SIG-M5 (cell line): ENCODE measurements at regions not wholly inside any gene's neighbourhood (a gene's known extent, or its start where the extent isn't known, plus 50 kb on each side); places are given as distances from the start of the nearest gene placed in this dataset.

Experiments used
- DNase-seq: peaks from one replicate; lab custom pipeline; 2025; lab: John Stamatoyannopoulos, UW

DNA sequence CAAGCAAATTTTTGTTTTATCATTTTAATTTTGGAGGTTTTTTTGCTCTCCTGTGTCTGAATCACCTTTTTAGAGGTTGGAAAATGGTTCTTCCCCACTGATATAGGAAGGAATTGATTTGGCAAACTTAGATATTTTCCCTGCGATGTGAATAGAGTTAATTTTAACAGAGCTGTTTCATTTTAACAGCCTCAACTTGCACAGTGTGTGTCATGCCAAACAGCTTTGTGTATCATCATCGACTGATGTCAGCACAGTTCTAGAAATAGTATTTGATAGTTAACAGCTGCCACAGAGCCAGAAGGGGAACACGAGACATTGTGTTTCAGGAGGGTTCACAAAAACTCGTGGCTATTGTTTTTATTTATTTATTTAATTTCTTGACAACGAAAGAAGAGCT is 243.1 kb upstream of the FOXN3 start:
- DNase-seq: no peak

DNA sequence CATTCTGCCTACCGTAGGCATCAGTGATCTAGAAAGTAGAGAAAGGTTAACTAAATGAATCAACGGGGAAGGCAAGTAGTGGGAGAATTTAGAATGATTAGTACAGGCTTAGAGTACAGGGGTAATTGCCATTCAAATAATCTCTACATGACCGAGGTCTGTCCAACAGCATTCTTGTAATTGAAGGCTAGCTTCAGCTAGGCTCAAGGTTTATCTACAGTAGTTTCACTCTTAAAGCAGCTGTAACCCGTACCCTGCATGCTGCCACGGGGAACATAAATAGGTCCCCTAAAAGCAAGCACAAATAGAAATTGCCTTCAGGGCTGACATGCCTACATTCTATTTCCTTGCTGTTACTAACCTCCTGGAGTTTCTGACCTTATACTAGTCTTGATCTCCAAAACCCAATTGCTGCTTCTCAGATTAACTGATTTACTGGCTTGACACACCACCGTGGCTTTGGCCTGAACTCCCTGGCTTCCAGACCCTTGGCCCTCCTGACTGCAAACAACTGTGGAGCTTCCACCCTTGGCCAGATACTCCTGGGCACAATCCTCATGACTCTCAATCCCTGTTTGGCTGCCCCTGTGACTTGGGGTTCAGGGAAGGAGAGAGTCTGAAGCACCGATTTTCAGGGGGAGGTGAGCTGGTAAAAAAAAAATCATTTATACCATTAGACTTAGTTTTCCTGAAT is 242.1 kb upstream of the FOXN3 start:
- DNase-seq: no peak

DNA sequence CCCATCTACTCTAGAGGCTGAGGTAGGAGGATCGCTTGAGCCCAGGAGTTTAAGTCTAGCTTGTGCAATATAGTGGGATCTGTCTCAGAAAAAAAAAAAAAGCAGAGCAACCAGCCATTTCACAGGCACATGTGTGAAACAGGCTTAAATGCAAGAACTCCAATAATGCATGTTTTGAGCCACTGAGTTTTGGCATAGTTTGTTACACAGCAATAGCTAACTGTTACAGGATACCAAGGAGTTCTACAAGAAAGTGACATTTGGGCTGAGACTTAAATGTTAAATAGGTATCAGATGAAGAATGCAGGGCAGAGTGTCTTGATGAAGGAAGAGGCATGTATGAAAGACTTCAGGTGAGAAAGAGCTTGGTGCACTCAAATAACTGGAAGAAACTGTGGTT is 240.0 kb upstream of the FOXN3 start:
- no peak for DNase-seq

DNA sequence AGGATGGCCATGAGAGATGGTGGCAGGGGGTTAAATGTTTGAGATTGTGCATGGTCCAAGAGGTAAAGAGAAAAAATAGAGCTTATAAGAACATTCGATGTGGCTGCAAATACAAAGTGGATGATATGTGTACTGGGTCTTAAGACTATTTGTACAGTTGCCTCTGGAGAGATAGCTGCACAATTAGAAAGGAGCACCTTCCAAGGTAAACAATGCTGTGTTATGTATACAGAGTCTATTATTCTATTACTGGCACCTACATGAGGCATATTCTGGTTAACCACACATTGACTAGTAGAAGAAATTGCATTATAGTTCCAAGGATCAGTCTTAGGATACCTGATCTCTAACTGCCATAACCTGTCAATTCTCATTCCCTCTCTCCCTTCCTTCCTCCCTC is 238.0 kb upstream of the FOXN3 start:
- DNase-seq: no peak

DNA sequence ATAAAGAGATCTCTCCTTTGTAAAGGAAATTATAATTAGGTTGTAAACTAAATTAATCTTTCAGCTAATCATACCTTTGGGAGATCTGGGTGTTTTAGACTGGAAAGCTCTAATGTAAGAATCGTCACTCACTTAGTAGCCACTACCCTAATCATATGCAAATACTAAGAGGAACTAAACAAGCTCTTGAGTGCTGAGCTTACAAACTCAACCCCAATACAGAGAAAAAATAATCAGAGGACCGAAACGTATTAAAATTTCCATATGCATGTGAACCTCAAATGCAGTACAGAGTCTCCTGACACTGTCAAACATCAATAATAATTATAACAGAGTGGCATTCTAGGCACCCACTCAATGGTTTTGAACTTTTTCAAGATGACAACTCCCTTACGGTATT is 235.3 kb upstream of the FOXN3 start:
- no peak for DNase-seq

DNA sequence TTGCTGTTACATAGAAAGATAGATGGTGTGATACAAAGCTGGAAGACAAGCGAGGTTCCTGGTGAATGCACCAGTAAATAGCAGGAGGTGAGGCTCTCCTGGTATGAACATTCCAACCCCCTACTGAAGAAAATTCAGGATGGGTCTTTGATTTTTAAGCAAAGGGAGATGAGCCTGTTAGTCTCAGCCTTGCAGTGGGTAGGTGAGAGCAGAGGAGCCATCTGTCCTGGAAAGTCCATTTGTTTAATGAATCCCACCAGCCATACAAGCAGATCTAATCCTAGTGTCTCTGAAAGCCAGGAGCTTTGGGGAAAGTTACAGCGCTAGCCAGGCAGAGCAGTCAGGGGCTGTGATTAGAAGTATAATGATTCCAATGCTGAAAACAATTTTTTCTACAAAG is 234.8 kb upstream of the FOXN3 start:
- no peak for DNase-seq

DNA sequence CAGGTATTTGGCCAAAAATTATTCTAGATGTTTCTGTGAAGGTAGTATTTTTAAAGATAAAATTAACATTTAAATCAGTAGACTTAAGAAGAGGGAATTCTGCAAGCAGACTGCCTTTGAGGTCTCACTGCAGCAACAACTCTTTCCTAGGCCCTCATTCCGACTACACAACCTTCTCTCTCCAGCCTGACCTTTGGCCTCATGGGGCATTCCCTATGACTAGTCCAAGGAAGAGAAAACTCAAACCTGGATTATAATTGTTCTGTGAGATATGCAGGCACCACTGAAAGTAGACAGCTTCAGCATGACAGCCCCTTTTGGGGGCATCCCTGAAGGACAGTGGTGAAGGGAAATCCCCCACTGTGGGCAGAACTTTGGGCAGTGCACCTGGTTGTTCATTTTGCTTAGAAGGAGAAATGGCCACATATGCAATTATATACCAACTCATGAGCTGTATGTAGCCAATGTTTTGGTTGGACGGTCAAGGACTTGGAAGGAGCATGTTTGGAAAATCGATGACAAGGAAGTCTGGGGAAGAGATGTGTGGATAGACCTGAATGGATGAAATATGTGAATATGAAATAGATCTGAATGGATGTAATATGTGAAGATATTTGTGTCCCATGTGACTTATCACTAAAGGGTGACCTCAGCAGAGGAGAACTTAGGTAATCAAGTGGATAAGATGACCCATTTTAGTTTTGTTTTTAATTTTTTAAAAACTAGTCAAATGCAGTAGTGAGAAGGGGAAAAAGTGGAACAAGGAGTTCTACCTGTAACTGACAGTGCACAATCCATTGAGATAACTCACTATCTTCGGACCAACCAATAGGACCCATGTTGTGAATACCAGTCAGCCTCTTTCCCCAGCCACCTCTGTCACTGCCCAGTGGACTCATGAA is 233.3 kb upstream of the FOXN3 start:
- no peak for DNase-seq

DNA sequence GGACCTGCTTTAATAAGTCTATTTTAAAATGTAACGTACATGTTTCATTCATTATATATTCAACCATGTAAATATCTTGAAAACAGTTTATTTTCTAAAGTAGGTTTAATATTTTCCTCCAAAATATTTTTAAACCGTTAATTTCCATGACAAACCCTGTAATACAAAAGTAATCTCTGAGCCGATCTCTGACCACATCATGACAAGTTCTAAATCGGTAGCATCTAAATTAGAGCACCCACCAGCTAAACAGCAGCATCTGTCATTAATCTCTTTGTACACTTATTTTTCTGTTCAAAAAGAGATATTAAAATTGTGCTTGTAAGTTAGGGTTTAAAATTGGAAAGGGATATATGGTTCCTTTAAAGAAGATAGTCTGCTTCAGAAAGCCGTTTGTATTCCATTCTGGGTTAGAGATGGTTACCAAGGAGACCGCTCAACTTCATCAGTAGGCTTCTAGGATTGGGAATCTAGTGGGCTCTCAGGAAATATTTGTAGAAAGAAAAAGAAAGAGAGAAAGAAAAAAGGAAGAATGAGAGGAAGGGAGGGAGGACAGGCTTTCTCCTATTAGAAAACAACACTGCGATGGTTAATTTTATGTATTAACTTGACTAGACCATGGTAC is 232.5 kb upstream of the FOXN3 start:
- no peak for DNase-seq

DNA sequence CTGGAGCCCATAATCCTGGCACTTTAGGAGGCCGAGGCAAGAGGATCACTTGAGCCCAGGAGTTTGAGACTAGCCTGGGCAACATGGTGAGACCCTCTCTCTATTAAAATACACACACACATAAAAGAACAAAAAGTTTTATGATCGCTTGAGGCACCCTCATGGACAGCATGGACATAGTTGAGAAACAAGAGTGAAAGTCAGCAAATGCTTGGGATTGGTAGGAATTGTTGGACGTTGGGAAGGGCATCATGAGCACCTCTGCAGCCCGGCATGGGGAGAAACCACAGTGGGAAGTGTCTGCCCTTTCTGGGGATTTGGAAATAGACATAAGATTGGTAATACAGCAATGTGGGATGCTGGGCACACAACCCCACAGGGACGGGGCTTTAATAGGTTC is 231.9 kb upstream of the FOXN3 start:
- DNase-seq: no peak

DNA sequence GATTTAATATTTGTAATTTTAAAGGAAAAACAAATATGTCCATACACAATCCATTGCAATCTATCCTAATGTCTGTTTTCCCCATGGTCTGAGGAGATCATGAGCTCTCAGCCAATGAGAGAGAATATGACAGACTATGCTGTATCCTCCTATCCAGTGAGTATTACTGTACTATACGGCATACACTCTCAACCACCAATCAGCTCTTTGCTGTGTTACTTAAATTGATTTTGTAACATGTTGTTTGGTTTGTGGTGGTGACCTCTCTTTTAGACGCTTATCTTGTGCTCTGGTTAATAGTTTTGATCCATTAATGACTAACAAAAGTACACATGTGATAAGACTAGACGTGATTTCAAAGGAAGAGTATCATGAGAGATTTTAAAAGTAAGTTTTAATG is 231.5 kb upstream of the FOXN3 start:
- DNase-seq: no peak

DNA sequence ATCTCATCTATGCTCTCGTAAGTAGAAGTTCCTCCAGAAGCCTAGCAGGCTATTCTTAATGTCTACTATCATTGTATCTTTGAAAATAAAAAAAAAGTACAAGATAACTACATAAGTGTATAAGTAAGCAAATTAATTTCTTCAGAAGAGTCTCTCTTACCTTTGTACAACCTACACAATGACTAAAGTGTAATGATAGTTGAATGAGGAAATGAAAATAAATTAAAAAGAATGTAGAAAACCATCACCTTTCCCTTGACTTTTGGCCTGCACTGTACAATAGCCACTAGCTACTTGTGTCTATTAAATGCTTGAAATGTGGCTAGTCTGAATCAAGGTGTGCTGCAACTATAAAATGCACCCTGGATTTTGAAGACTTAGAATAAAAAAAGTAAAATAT is 229.9 kb upstream of the FOXN3 start:
- no peak for DNase-seq

DNA sequence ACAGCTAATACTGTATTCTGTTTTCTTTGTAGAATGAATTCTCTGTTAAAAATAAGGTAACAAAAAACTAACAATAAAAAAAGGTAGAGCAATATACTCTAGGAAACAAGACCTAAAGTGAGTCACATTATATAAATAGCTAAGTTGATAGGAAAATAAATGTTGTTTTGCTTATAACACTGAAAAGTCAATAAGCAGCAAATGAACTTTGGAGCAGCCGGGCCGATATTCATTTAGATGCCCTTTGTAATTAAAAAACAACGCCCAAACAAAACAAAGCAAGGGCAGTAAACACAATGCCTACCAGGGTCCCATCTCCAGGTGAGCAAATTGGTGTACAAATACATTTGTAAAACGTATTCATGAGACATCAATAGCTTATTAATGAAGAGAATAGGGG is 227.6 kb upstream of the FOXN3 start:
- no peak for DNase-seq

DNA sequence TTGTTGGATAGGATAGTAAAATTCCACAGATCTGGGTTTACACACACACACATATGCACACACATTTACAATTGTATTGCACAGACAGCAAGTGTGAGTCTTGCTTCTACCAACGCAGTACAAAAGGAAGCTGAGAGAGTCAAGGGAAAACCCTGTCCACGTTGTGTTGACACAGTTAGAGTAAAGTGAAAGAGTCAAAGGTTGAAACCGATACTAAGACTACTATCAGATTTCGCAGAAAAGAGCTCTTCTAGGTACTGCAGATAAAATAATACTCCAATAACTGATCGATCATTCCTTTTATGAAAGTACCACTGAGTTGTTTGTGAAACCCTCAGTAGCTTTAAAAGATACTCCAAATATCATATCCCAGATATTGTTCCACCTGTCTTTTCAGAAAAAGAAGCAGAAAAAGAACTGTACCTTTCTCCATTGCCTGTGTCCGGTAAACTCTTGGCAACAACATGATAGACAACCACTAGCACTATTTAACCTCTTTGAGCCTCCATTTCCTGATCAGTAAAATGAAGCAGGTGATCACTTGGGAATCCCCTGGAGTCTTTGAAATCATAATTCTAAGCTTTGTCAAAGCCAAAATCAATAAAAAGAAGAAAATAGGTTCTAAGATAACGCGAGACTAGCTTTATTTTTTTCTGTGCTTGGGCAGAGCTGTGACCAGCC is 224.6 kb upstream of the FOXN3 start:
- DNase-seq: no peak

DNA sequence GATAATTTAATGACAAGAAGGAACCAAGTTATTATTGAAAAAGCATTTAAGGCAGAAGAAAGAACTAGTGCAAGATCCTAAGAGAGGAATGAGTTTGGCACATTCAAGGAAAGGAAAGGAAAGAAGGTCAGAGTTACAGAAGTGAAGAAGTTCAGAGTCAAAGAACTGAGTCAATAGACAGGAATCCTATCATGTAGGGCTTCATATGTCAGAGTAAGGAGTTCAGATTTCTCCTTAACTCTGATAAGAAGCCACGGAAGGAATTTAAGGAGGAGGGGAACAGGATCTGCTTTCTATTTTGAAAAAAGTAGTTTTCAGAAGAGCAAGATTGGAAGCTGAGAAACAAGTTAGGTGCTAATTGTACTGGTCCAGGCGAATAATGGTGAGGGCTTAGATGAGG is 223.1 kb upstream of the FOXN3 start:
- no peak for DNase-seq

DNA sequence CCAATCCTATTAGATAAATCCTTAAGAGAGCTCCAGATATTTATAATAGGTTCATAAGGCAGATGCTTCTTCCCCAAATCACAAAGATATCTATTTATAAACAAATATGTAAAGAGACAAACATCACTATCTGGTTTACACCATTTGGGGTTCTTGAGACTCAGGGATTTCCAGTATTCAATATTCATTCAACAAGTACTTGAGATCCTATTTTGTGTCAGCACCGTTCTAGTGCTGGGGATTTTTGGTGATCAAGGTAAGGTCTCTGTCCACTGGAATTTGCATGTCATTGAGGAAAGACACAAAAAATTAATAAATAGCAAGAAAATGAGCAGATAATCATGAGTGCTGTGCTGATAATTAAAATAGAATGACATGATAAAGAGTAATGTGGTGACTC is 222.7 kb upstream of the FOXN3 start:
- no peak for DNase-seq

DNA sequence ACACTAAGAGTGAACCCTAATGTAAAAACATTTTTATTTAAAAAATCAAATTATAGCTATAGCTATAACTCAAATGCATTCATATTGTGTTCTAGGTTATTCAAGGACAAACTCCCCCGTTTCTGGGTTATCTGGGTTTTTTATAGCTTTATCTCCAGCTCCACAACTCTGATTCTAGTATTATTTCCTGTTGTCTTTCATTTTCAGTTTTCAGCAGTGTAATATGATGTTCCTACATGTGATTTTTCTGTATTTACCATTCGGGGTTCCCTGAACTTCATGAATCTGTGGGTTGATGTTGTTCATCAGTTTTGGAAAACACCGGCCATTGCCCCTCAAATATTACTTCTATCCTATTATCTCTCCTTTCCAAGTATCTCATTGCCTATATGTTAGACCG is 221.9 kb upstream of the FOXN3 start:
- no peak for DNase-seq

DNA sequence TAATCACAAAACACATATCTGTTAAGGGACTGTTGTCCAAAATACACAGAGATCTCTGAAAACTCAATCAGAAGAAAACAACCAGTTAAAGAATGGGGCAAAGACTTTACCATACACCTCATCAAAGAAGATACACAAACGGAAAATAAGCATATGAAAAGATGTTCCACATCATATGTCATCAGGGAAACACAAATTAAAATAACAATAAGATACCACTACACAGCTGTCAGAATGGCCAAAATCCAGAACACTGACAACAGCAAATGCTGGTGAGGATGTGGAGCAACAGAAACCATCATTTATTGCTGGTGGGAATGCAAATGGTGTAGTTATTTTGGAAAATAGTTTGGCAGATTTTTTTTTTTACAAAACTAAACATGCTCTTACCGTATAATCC is 220.5 kb upstream of the FOXN3 start:
- DNase-seq: no peak

DNA sequence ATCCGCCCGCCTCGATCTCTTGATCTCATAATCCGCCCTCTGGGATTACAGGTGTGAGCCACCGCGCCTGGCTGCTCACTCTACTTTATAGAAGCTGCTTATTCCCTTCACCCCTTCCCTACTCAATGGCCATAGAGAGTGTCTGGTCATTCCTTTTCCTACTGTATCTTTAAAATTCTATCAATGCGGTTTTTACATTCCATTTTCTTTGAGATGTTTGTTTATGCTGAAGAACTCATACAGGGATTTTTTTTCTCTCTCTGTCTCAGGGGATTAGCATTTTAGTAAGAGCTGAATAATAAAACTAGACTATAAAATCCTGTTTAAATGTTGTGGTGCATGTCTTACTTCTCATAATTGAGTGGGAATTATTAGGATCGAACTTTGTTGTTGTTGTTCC is 218.6 kb upstream of the FOXN3 start:
- no peak for DNase-seq

DNA sequence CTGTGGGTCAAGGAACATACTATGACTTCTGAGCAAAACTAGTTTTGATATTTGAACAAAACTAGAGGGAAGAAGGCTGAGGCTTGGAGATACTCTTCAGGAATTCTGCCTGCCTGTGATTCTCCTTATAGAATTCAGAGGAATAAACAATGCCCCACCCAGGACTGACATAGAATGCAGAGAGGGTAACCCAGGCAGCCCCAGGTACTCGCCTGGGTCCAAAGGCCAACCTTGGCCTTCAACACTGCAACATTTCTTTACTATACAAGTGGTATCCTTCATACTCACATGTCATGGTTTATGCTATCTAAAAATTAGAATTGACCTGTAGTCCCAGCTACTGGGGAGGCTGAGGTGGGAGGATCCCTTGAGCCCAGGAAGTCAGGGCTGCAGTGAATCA is 217.0 kb upstream of the FOXN3 start:
- no peak for DNase-seq

DNA sequence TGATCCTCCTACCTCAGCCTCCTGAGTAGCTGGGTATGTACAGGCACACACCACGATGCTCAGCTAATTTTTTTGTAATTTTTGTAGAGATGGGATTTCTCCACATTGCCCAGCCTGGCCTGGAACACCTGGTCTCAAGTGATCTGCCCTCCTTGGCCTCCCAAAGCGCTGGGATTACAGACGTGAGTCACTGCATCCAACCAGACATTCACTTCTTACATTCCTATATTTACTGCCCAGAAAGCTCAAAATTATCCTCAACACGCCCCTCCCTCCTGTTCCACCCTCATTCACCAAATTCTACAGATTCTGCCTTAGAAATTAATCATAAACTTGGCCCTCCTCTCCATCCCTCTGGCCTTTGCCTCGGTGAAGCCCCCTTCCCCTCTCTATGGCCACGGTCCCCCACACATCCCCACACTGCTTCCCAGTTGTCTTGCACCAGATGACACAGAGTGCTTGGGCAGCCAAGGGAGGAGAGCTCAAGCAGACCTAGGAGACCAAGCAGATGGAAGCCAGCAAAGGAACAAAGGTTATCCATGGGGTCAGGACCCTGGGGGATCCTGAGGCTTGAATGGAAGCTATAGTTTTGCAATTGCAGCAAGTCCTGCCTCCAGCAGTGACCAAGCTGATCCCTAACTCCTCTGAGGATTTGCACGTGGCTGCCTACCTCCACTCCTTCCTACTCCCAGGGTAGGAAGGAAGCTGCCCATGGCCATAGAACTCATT is 213.2 kb upstream of the FOXN3 start:
- DNase-seq: no peak

DNA sequence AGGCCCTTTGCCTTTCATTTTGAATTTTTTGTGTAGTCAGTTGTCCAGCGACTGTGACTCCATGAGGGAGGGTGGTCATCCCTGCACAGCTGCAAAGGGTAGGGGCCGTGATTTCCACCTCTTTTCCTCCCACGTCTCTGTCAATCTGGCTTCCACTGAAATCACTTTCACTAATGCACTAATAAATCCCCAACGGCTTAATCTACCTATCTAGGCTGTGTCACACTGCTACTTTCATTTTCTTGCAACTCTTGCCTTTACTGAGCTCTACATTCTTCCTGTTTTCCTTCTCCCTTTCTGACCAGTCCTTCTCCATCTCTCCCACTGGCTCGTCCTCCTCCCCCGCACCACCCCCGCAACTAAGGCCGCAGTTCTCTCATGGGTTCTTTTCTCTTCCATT is 212.3 kb upstream of the FOXN3 start:
- no peak for DNase-seq

DNA sequence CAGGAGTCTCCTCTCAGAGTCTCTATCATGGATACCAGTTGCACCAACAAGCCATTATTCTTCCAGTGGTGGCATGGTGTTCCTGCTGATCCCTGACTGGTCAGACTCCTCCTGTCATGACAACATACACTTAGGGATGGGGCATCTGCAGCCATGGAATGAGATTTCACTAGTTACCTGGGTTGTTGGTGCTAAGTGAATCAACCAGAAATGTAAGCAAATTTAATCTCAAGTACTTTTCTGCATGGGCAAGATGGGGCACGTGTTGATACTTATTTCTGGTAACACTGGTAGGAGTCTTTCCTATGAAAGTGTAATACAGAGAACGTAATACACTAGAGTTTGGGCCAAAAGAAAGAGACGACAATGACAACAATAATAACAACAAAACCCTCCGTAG is 211.5 kb upstream of the FOXN3 start:
- no peak for DNase-seq
